ENCODE measurements at regions not wholly inside any gene's neighbourhood (a gene's known extent, or its start where the extent isn't known, plus 50 kb on each side); places are given as distances from the start of the nearest gene placed in this dataset.

- no peak for DNase-seq
Observed at GRCh38 chr9:90365666-90366065, 277.0 kb downstream of the DIRAS2 start.

- DNase-seq = no peak
Observed at GRCh38 chr9:90368241-90368640, 274.4 kb downstream of the DIRAS2 start.

GRCh38 chr9:90368928-90369327 lies 273.7 kb downstream of the DIRAS2 start:
- DNase-seq = no peak

DNA sequence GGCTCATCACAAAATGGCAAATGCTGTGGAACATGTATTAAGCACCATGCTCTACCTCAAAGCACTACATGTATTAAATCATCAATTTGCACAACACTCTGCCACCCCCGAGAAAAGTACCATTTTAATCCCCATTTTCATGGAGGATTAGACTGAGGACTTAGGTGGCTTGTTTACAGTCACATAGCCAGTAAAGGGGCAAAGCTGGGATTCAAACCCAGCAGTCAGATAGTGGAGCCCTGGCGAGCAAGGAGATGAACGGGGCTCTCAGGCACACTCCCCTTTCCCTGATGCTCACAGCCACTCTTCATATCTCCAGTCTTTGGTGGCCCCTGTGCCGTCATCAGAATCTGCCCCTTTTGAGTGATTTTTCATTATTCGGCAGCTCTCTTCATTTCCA lies 262.9 kb downstream of the DIRAS2 start:
- DNase-seq = no peak

DNA sequence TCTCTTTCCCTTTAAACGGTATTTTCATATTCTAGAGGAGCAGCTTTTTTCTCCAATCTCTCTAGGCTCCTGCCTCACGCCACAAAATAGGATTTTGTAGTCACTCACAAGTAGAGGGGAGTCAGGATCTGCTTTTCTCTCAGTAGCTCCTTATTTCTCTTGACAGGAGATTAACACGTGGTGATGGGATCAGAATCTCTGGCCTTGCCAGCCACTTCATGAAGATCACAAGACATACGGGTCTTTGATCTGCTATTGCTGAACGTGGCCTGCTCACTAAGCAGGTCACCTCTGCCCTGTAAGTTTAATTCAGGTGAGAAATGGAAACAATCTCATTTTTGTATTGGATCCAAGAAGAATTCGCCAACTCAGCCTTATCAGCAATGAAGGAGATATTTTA lies 257.5 kb downstream of the DIRAS2 start:
- DNase-seq = no peak

DNA sequence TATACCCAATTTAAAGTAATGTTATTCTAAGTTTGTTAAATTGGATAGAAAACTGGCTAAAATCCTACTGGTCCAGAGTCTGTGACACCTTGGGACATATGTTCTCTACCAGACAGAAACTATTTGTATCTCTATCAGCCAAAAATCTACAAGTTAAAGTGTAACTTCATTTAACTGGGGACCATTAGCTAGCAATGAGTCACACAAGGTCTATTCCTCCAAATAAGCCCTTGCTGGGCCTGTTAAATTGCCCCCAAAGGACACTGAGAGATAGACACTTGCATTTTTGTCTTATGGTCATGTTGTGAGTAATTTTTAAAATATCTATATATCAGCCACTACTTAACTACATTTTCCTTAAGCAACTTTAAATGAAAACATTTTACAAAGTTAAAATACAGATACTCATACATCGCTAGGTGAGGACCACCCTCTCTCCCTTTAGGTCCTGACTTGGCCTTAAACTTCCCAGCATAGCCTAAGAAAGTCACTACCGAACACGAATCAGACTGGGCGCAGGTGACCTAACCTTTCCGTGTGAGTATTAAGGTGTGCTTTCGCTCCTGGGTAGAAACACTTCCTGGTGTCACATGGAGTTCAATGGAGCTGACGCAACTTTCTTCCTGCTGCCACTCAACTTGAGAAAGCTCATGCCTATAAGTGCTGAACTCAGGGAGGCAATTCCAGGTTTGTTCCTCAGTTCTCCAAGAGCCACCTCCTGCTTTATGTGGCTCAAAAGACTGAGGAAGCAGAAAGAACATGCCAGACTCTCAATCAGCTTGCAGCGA lies 249.1 kb downstream of the DIRAS2 start:
- no peak for DNase-seq

GRCh38 chr9:90394871-90395270 lies 247.8 kb downstream of the DIRAS2 start:
- DNase-seq = no peak

GRCh38 chr9:90400091-90400490 lies 242.5 kb downstream of the DIRAS2 start:
- DNase-seq = no peak

DNA sequence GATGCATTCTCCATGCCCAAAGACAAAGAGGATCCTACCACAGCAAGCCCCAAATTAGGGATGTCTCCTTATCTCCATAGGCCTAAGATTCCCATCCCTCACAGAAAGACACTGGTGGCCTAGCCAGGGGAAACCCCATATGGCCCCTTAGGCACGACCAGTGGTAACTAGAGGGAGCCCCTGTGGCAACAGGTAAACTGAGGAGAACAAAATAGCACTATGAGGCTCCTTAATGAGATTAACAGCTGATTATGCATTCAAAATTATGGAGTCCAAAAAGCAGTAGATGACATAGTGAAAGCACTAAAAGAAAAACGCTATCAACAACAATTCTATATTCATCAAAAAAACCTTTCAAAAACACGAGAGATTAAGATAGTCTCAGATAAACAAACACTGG lies 234.0 kb downstream of the DIRAS2 start:
- no peak for DNase-seq

DNA sequence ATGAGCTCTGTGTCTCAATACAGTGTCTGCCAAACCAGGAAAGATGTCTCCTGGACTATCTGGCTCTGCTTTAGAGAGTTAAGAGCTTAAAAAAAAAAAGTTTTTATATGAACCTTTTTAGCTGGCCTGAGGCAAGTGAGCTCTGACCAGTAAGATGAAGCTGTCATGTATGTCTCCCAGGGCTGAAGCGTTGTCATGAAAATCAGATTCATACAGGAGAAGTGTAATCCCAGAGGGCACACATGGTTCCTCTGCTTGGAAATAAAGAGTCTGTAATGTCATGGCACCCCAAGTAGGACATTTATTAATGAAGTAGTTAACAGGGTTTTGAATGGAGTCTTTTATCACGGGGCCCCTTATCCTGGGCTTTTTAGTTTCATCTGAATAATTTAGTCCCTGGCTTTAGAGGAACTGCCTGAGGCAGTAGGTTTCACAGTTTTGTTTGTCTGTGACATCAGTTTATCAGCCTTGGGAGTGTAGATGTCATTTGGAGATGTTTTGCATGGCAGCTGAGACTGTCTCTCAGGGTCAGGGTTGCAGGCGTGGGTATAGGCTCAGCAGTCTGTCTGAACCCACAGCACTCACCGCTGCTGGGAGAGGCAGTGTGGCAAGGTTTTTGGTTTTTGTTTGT lies 223.3 kb downstream of the DIRAS2 start:
- DNase-seq = no peak

- DNase-seq = no peak
Observed at GRCh38 chr9:90420211-90420610, 222.4 kb downstream of the DIRAS2 start.

GRCh38 chr9:90420768-90421513 lies 221.7 kb downstream of the DIRAS2 start:
- no peak for DNase-seq

- DNase-seq = no peak
Observed at GRCh38 chr9:90421786-90422185, 220.8 kb downstream of the DIRAS2 start.

GRCh38 chr9:90423661-90424193 lies 218.9 kb downstream of the DIRAS2 start:
- no peak for DNase-seq

GRCh38 chr9:90428517-90428916 lies 214.1 kb downstream of the DIRAS2 start:
- DNase-seq = no peak

- no peak for DNase-seq
Observed at GRCh38 chr9:90432951-90433350, 209.7 kb downstream of the DIRAS2 start.

- DNase-seq = no peak
Observed at GRCh38 chr9:90433398-90433941, 209.2 kb downstream of the DIRAS2 start.

DNA sequence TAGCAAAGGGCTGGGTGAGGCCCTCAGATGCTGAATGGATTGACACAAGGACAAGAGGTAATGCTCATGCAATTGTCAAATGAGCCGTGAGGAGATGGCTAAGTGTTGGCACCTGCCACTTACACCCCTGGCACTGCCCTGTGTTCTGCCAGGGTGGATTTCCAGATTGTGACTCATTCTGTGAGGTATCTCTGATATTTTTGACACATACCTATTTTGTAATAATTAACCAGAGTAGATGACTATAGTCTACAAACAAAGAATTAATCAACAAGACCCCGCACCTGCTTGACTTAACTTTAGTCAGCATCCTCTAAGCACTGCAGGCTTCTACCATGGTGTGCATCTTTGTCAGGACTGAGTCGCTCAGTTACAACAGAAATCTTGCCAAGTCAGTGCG lies 200.8 kb downstream of the DIRAS2 start:
- no peak for DNase-seq

- no peak for DNase-seq
Observed at GRCh38 chr9:90442723-90443122, 199.9 kb downstream of the DIRAS2 start.

DNA sequence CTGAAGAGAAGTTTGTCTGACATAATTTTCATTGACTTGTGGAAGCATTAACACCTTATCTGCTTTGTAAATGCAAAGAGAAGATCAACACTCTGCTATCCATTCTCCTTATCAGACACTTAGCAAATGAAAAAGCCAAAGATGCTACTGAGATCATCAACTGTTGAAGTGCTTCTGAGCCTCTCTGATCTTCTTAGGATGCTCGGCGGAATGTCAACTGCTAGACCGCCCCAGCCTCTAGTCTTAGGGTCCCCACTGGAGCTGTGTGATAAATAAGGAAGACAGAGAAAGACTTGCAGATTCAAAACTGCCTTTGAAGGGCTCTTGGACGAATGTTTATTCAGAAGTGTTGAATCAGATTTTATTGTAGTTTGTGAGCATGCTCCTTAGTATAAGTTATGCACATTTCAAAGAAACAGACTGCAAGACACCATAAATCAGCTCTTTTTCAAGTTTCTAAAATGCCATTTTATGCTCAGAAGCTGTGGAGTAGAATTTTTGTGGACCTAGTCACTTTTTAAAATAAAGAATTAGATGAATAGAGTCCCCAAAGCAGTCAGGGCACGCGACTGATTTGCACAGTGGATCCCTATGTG lies 197.9 kb downstream of the DIRAS2 start:
- no peak for DNase-seq

DNA sequence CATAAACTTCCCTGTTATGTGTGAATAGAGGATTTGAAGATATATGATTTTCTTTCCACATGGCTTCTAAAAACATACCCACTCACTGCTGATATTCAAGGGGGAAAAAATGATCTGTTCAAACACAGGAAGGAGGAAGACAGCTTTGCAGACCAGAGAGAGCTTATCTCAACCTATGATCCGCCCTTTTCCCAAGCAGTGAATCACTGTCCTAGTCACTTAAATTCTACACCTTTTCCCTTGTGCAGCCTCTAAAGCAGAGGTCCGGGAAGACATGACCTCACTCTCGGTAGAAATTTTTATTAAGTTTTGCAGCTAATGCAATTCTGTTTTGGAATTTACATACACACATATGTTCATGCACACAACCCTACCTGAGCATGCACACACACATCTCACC lies 197.2 kb downstream of the DIRAS2 start:
- DNase-seq = no peak

DNA sequence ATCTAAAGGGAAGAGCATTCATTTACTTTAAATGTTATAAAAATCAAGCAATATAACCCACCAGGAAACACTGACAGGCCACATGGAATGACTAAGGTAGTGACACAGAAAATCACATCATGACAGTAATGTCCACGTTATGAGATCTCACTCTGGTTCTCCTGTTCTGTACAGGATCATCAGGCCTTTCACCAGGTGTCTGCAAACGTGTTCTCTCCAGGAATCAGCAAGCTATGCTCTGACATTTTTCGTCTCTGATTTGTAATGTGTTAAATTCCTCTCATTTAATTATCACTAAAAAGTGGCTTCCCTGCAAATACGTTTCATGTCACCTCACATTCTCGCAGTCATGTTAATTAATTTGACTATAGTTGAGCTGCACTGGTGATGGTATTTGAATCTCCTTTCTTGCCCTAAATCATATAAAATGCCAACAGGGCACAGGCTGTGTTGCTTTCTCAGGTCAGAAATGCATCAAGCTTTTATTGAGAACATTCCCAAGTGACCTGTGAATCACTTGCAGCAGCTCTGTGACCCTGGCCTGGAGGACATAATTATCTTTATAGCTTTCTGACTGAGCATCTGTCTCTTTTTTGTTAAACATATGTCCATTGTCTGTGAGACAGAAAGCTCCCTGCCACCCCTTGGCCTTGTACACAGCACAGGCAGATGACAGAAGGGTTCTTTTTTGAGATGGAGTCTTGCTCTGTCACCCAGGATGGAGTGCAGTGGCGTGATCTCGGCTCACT lies 196.2 kb downstream of the DIRAS2 start:
- no peak for DNase-seq

Data from Kasumi-1 (cell line).